GM06990 (cell line): ENCODE measurements at regions not wholly inside any gene's neighbourhood (a gene's known extent, or its start where the extent isn't known, plus 50 kb on each side); places are given as distances from the start of the nearest gene placed in this dataset.
"Not testable (repeated sequence)": the region's sequence is repeated elsewhere in the genome, so short reads cannot be mapped to it uniquely, and the experiment has no call there.

Experiments
- DNase-seq: peaks from one replicate; pipeline ENCODE4 v3.0.0-alpha.2; 2011; ENCODE audit not compliant: insufficient read length; ENCODE audit errors: extremely low read depth
- H3K27me3 ChIP-seq: replicated peaks from 2 replicates; pipeline ENCODE4 v1.6.0; 2011; ENCODE audit warnings: low read length; ENCODE audit not compliant: control insufficient read depth, insufficient read depth
- H3K36me3 ChIP-seq: 2 replicates; pipeline ENCODE4 v1.5.1; 2011; ENCODE audit warnings: low read length; ENCODE audit not compliant: control insufficient read depth, insufficient read depth
- H3K4me3 ChIP-seq: replicated peaks from 2 replicates; pipeline ENCODE4 v1.5.1; 2011; ENCODE audit warnings: low read depth, mild to moderate bottlenecking, control low read depth, low read length
- CTCF ChIP-seq: IDR thresholded peaks from 2 replicates; pipeline ENCODE4 v1.5.1; 2011; ENCODE audit warnings: low read length, control low read depth, mild to moderate bottlenecking, inconsistent platforms; ENCODE audit not compliant: insufficient read depth, poor library complexity, severe bottlenecking

- DNase-seq: no peak
- no peaks in the 10 kb centered on the region for H3K27me3 ChIP-seq
- H3K4me3 ChIP-seq: no peak overlapping the region
- H3K36me3 ChIP-seq: no peaks in the 10 kb centered on the region
- no peak for TF ChIP-seq CTCF
Measured at GRCh38 chr20:25984933-25985332, 288.3 kb upstream of the ZNF337 start.

GRCh38 chr20:25982701-25983100, 286.0 kb upstream of the ZNF337 start:
- not testable (repeated sequence) for H3K4me3 ChIP-seq, DNase-seq, H3K36me3 ChIP-seq, H3K27me3 ChIP-seq

- not testable (repeated sequence) for H3K36me3 ChIP-seq, H3K4me3 ChIP-seq, H3K27me3 ChIP-seq, DNase-seq
Measured at GRCh38 chr20:25978450-25979190, 282.0 kb upstream of the ZNF337 start.

- H3K27me3 ChIP-seq, H3K36me3 ChIP-seq, H3K4me3 ChIP-seq, DNase-seq: not testable (repeated sequence)
Measured at GRCh38 chr20:25975816-25976215, 279.2 kb upstream of the ZNF337 start.

- DNase-seq, H3K4me3 ChIP-seq, H3K27me3 ChIP-seq, H3K36me3 ChIP-seq: not testable (repeated sequence)
Measured at GRCh38 chr20:25965203-25965602, 268.6 kb upstream of the ZNF337 start.

GRCh38 chr20:25953876-25954275, 257.2 kb upstream of the ZNF337 start:
- DNase-seq, H3K4me3 ChIP-seq, H3K36me3 ChIP-seq, H3K27me3 ChIP-seq: not testable (repeated sequence)

GRCh38 chr20:25935230-25935629, 238.6 kb upstream of the ZNF337 start:
- not testable (repeated sequence) for H3K4me3 ChIP-seq, H3K27me3 ChIP-seq, H3K36me3 ChIP-seq, DNase-seq

GRCh38 chr20:25932806-25933205, 236.2 kb upstream of the ZNF337 start:
- not testable (repeated sequence) for H3K27me3 ChIP-seq, H3K4me3 ChIP-seq, H3K36me3 ChIP-seq, DNase-seq

- DNase-seq, H3K36me3 ChIP-seq, H3K27me3 ChIP-seq, H3K4me3 ChIP-seq: not testable (repeated sequence)
Measured at GRCh38 chr20:25932170-25932569, 235.5 kb upstream of the ZNF337 start.

GRCh38 chr20:25902321-25902720, 205.7 kb upstream of the ZNF337 start:
- not testable (repeated sequence) for H3K36me3 ChIP-seq, H3K27me3 ChIP-seq, DNase-seq, H3K4me3 ChIP-seq

- not testable (repeated sequence) for H3K36me3 ChIP-seq, H3K27me3 ChIP-seq, H3K4me3 ChIP-seq, DNase-seq
Measured at GRCh38 chr20:25898663-25899062, 202.0 kb upstream of the ZNF337 start.

- not testable (repeated sequence) for H3K36me3 ChIP-seq
Measured at GRCh38 chr20:25879096-25879495, 182.4 kb upstream of the ZNF337 start.

GRCh38 chr20:25868650-25868979, 172.0 kb upstream of the ZNF337 start:
- H3K4me3 ChIP-seq, H3K36me3 ChIP-seq, DNase-seq, H3K27me3 ChIP-seq: not testable (repeated sequence)

More at GRCh38 chr20:25879096-25879495, 182.4 kb upstream of the ZNF337 start:
- DNase-seq, H3K4me3 ChIP-seq, H3K27me3 ChIP-seq: not testable (repeated sequence)
